HEK293 (cell line): ENCODE measurements at regions not wholly inside any gene's neighbourhood (a gene's known extent, or its start where the extent isn't known, plus 50 kb on each side); places are given as distances from the start of the nearest gene placed in this dataset.
A peak's percentile ranks its signal among the peaks of the same experiment; 100 is the strongest.

Source experiments
- CTCF ChIA-PET: fragments of 350-600 bp; formaldehyde crosslinking; extraction: SDS; loops from one replicate; lab custom pipeline; 2021; ENCODE audit warnings: antibody characterized with exemption; lab: Yijun Ruan, JAX
- POLR2A ChIA-PET: fragments of 300-600 bp; formaldehyde crosslinking; extraction: SDS; loops from one replicate; lab custom pipeline; 2020; ENCODE audit warnings: antibody characterized with exemption, inconsistent platforms; lab: Yijun Ruan, JAX
- H3K27ac ChIP-seq: fragments of 200-500 bp; sonication (Bioruptor generic); 2 replicates; pipeline ENCODE4 v1.5.1; 2014; ENCODE audit warnings: low read depth, low read length, control low read depth, inconsistent platforms; ENCODE audit errors: extremely low read depth
- H3K36me3 ChIP-seq, 2 experiments: fragments of 200-500 bp in 1 of 2; sonication (Bioruptor generic) in 1 of 2; 1 replicate in 1 of 2; 2 replicates in 1 of 2; pipeline ENCODE4 v1.5.1; 2014 to 2017; ENCODE audit warnings: inconsistent platforms in 2 of 2, low read length in 2 of 2; ENCODE audit not compliant: control insufficient read depth in 2 of 2, insufficient read depth in 1 of 2
- H3K4me1 ChIP-seq: fragments of 200-500 bp; sonication (Bioruptor generic); 2 replicates; pipeline ENCODE4 v1.5.1; 2014; ENCODE audit warnings: mild to moderate bottlenecking, low read length, inconsistent platforms; ENCODE audit not compliant: control insufficient read depth, insufficient read depth
- H3K4me3 ChIP-seq: 2 replicates; pipeline ENCODE4 v1.5.1; 2011; ENCODE audit warnings: low read depth, mild to moderate bottlenecking, control low read depth, low read length, moderate library complexity
- H3K9me3 ChIP-seq: fragments of 200-500 bp; sonication (Bioruptor generic); 2 replicates; pipeline ENCODE4 v1.5.1; 2014; ENCODE audit warnings: low read depth, low read length, inconsistent platforms; ENCODE audit not compliant: control insufficient read depth, insufficient read depth
- TRIM28 ChIP-seq: IDR thresholded peaks from 2 replicates; pipeline ENCODE4 v1.6.1; 2011; ENCODE audit warnings: low read length, control low read depth, borderline replicate concordance
- ZNF211 ChIP-seq: fragments of 450-650 bp; formaldehyde crosslinking; IDR thresholded peaks from 2 replicates; pipeline ENCODE4 v1.5.1; 2016; ENCODE audit warnings: low read depth, missing biosample characterization, missing genetic modification characterization
- ZNF266 ChIP-seq: fragments of 450-650 bp; formaldehyde crosslinking; IDR thresholded peaks from 2 replicates; pipeline ENCODE4 v1.5.1; 2016; ENCODE audit warnings: missing biosample characterization, missing genetic modification characterization, low read depth

DNA sequence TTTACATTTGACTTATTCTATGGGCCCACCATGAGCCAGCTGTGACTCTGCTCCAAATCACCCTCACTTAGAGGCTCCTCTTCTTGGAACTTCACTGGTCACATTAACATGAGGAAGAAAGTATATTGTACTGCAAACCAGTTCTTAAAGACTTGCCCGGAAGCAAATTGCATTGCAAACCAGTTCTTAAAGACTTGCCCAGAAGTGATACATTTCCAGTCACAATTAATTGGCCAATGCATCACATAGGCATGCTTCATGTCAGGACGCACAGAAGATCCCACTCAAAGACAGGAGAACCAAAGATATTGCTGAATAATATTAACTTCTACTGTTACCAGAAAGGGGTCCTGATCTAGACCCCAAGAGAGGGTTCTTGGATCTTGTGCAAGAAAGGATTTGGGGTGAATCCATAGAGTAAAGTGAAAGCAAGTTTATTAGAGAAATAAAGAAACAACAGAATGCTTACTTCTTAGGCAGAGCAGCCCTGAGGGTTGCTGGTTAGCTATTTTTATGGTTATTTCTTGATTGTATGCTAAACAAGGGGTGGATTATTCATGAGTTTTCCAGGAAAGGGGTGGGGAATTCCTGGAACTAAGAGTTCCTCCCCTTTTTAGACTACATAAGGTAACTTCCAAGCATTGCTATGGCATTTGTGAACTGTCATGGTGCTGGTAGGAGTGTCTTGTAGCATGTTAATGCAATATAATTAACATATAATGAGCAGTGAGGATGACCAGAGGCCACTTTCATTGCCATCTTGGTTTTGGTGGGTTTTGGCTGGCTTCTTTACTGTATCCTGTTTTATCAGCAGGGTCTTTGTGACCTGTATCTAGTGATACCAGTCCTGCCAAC is 54.6 kb upstream of the HCCS start:
- Histone ChIP-seq H3K27ac (no peak overlapping the region), H3K4me1 (no peaks in the 10 kb centered on the region), H3K4me3 (no peak overlapping the region), H3K9me3 (no peaks in the 10 kb centered on the region), H3K36me3 (no peaks in the 10 kb centered on the region)
- ChIA-PET POLR2A (no interaction called here), CTCF (interaction anchor here (0.6 kb wide), 1 partner anchor 11 kb away, joined by 3 read pairs; no protein-coding TSS in a partner anchor)
- no peak for TF ChIP-seq ZNF266 (tag by site-specific recombination)

DNA sequence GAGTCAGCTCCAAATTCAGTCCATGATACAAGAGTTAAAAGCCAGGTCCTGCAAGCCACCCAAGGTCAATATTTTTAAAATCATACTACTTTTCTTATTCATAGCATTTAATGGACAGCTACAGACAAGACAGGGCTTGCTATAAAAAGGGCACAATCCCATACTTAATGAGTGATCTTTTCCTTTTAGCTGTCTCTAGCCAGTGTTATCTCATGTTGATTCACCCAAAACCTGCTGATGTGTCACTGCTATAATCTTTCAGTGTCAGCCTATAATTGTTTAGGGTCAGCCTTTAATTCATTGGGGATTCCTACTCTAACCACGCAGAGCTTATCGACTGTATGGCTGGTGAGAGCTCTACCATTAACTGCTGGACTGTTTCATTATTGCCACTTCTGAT is 51.2 kb upstream of the HCCS start:
- H3K4me1 ChIP-seq = no peaks in the 10 kb centered on the region
- CTCF ChIA-PET = interaction anchor here (1.1 kb wide), 1 partner anchor 10 kb away, joined by 3 read pairs; no protein-coding TSS in a partner anchor
- H3K27ac ChIP-seq = no peak overlapping the region
- POLR2A ChIA-PET = no interaction called here
- TF ChIP-seq TRIM28 (peak; percentile 69; the same call in 1 of the 2 replicates), ZNF211 (tag by site-specific recombination) (no peak)
- TF ChIP-seq, all 188 proteins: peak for 1
- H3K4me3 ChIP-seq = no peak overlapping the region
- no peaks in the 10 kb centered on the region for H3K9me3 ChIP-seq
- H3K36me3 ChIP-seq = no peaks in the 10 kb centered on the region
